ENCODE measurements at regions not wholly inside any gene's neighbourhood (a gene's known extent, or its start where the extent isn't known, plus 50 kb on each side); places are given as distances from the start of the nearest gene placed in this dataset.

GRCh38 chr6:82681119-82681714, 317.6 kb downstream of the TPBG start:
- no peaks in the 10 kb centered on the region for H3K27me3 Mint-ChIP-seq
- no peak overlapping the region for H3K27ac ChIP-seq (ENCODE audit: insufficient read depth, low read length, poor library complexity, severe bottlenecking)
- no peak overlapping the region for H3K4me3 Mint-ChIP-seq
- no peak for DNase-seq
- peaks cover 0 to 19% (median 9%) of the 10 kb centered on the region in 7 donors for H3K9me3 Mint-ChIP-seq
- H3K4me3 ChIP-seq (ENCODE audit: low read depth, low read length) = no peak overlapping the region
- no peaks in the 10 kb centered on the region for H3K9me3 ChIP-seq (ENCODE audit: control insufficient read depth in 2 of 2, low read length in 2 of 2)
- no peaks in the 10 kb centered on the region for H3K4me1 Mint-ChIP-seq
- H3K4me1 ChIP-seq (ENCODE audit: control insufficient read depth, insufficient read depth, low read length, poor library complexity, severe bottlenecking) = no peaks in the 10 kb centered on the region
- no peaks in the 10 kb centered on the region for H3K36me3 ChIP-seq (ENCODE audit: control insufficient read depth, insufficient read depth, low read length)
- no peaks in the 10 kb centered on the region for H3K36me3 Mint-ChIP-seq
- ATAC-seq (ENCODE audit: low read depth in 2 of 2) = no peak
- H3K27me3 ChIP-seq (ENCODE audit: control insufficient read depth, insufficient read depth, low read length) = no peaks in the 10 kb centered on the region
- H3K27ac Mint-ChIP-seq = no peak overlapping the region

- ATAC-seq (ENCODE audit: low read depth in 2 of 2) (no peak), DNase-seq (no peak)
- Mint-ChIP-seq H3K27ac (no peak overlapping the region), H3K27me3 (no peaks in the 10 kb centered on the region), H3K4me3 (no peak overlapping the region), H3K9me3 (peaks cover 0 to 6% (median 4%) of the 10 kb centered on the region in 7 donors), H3K36me3 (no peaks in the 10 kb centered on the region), H3K4me1 (no peaks in the 10 kb centered on the region)
- Histone ChIP-seq H3K36me3 (ENCODE audit: control insufficient read depth, insufficient read depth, low read length) (no peaks in the 10 kb centered on the region), H3K4me3 (ENCODE audit: low read depth, low read length) (no peak overlapping the region), H3K9me3 (ENCODE audit: control insufficient read depth in 2 of 2, low read length in 2 of 2) (no peaks in the 10 kb centered on the region), H3K4me1 (ENCODE audit: control insufficient read depth, insufficient read depth, low read length, poor library complexity, severe bottlenecking) (no peaks in the 10 kb centered on the region), H3K27ac (ENCODE audit: insufficient read depth, low read length, poor library complexity, severe bottlenecking) (no peak overlapping the region), H3K27me3 (ENCODE audit: control insufficient read depth, insufficient read depth, low read length) (no peaks in the 10 kb centered on the region)
These were observed 323.1 kb downstream of the TPBG start for GRCh38 chr6:82686719-82687118.

- Histone ChIP-seq H3K9me3 (ENCODE audit: control insufficient read depth in 2 of 2, low read length in 2 of 2) (no peaks in the 10 kb centered on the region), H3K27ac (ENCODE audit: insufficient read depth, low read length, poor library complexity, severe bottlenecking) (no peak overlapping the region), H3K27me3 (ENCODE audit: control insufficient read depth, insufficient read depth, low read length) (no peaks in the 10 kb centered on the region), H3K36me3 (ENCODE audit: control insufficient read depth, insufficient read depth, low read length) (no peaks in the 10 kb centered on the region), H3K4me3 (ENCODE audit: low read depth, low read length) (no peak overlapping the region), H3K4me1 (ENCODE audit: control insufficient read depth, insufficient read depth, low read length, poor library complexity, severe bottlenecking) (no peaks in the 10 kb centered on the region)
- Mint-ChIP-seq H3K36me3 (no peaks in the 10 kb centered on the region), H3K27ac (no peak overlapping the region), H3K9me3 (peaks cover 0 to 4% (median 2%) of the 10 kb centered on the region in 7 donors), H3K4me3 (no peak overlapping the region), H3K4me1 (no peaks in the 10 kb centered on the region), H3K27me3 (no peaks in the 10 kb centered on the region)
- DNase-seq = no peak
- no peak for ATAC-seq (ENCODE audit: low read depth in 2 of 2)
These were observed 324.2 kb downstream of the TPBG start for GRCh38 chr6:82687855-82688254.

- DNase-seq (no peak), ATAC-seq (ENCODE audit: low read depth in 2 of 2) (no peak)
- no peaks in the 10 kb centered on the region for H3K4me1 ChIP-seq (ENCODE audit: control insufficient read depth, insufficient read depth, low read length, poor library complexity, severe bottlenecking)
- H3K4me3 ChIP-seq (ENCODE audit: low read depth, low read length) = no peak overlapping the region
- H3K9me3 ChIP-seq (ENCODE audit: control insufficient read depth in 2 of 2, low read length in 2 of 2) = no peaks in the 10 kb centered on the region
- H3K4me3 Mint-ChIP-seq = no peak overlapping the region
- peaks cover 0 to 2% (median 0%) of the 10 kb centered on the region in 7 donors for H3K9me3 Mint-ChIP-seq
- H3K4me1 Mint-ChIP-seq = no peaks in the 10 kb centered on the region
- no peaks in the 10 kb centered on the region for H3K36me3 ChIP-seq (ENCODE audit: control insufficient read depth, insufficient read depth, low read length)
- no peaks in the 10 kb centered on the region for H3K36me3 Mint-ChIP-seq
- H3K27ac ChIP-seq (ENCODE audit: insufficient read depth, low read length, poor library complexity, severe bottlenecking) = no peak overlapping the region
- no peaks in the 10 kb centered on the region for H3K27me3 ChIP-seq (ENCODE audit: control insufficient read depth, insufficient read depth, low read length)
- H3K27me3 Mint-ChIP-seq = no peaks in the 10 kb centered on the region
- no peak overlapping the region for H3K27ac Mint-ChIP-seq
These were observed 326.7 kb downstream of the TPBG start for GRCh38 chr6:82690283-82690682.

GRCh38 chr6:82691997-82692396, 328.4 kb downstream of the TPBG start:
- no peak overlapping the region for H3K27ac Mint-ChIP-seq
- no peaks in the 10 kb centered on the region for H3K4me1 ChIP-seq (ENCODE audit: control insufficient read depth, insufficient read depth, low read length, poor library complexity, severe bottlenecking)
- H3K27ac ChIP-seq (ENCODE audit: insufficient read depth, low read length, poor library complexity, severe bottlenecking) = no peak overlapping the region
- no peaks in the 10 kb centered on the region for H3K27me3 ChIP-seq (ENCODE audit: control insufficient read depth, insufficient read depth, low read length)
- H3K9me3 Mint-ChIP-seq = peaks cover 0 to 2% (median 0%) of the 10 kb centered on the region in 7 donors
- no peaks in the 10 kb centered on the region for H3K36me3 Mint-ChIP-seq
- ATAC-seq (ENCODE audit: low read depth in 2 of 2) (no peak), DNase-seq (no peak)
- no peaks in the 10 kb centered on the region for H3K27me3 Mint-ChIP-seq
- H3K9me3 ChIP-seq (ENCODE audit: control insufficient read depth in 2 of 2, low read length in 2 of 2) = no peaks in the 10 kb centered on the region
- H3K4me1 Mint-ChIP-seq = no peaks in the 10 kb centered on the region
- H3K36me3 ChIP-seq (ENCODE audit: control insufficient read depth, insufficient read depth, low read length) = no peaks in the 10 kb centered on the region
- no peak overlapping the region for H3K4me3 ChIP-seq (ENCODE audit: low read depth, low read length)
- H3K4me3 Mint-ChIP-seq = no peak overlapping the region

- Mint-ChIP-seq H3K4me3 (no peak overlapping the region), H3K27me3 (no peaks in the 10 kb centered on the region), H3K27ac (no peak overlapping the region), H3K4me1 (no peaks in the 10 kb centered on the region), H3K9me3 (peaks cover 0 to 2% (median 0%) of the 10 kb centered on the region in 7 donors), H3K36me3 (no peaks in the 10 kb centered on the region)
- Histone ChIP-seq H3K4me1 (ENCODE audit: control insufficient read depth, insufficient read depth, low read length, poor library complexity, severe bottlenecking) (no peaks in the 10 kb centered on the region), H3K27ac (ENCODE audit: insufficient read depth, low read length, poor library complexity, severe bottlenecking) (no peak overlapping the region), H3K36me3 (ENCODE audit: control insufficient read depth, insufficient read depth, low read length) (no peaks in the 10 kb centered on the region), H3K4me3 (ENCODE audit: low read depth, low read length) (no peak overlapping the region), H3K9me3 (ENCODE audit: control insufficient read depth in 2 of 2, low read length in 2 of 2) (no peaks in the 10 kb centered on the region), H3K27me3 (ENCODE audit: control insufficient read depth, insufficient read depth, low read length) (no peaks in the 10 kb centered on the region)
- no peak for DNase-seq
- no peak for ATAC-seq (ENCODE audit: low read depth in 2 of 2)
These were observed 329.5 kb downstream of the TPBG start for GRCh38 chr6:82693094-82693493.

GRCh38 chr6:82701341-82701740, 337.7 kb downstream of the TPBG start:
- H3K27ac Mint-ChIP-seq = no peak overlapping the region
- no peak overlapping the region for H3K4me3 Mint-ChIP-seq
- Histone ChIP-seq H3K4me1 (ENCODE audit: control insufficient read depth, insufficient read depth, low read length, poor library complexity, severe bottlenecking) (no peaks in the 10 kb centered on the region), H3K27ac (ENCODE audit: insufficient read depth, low read length, poor library complexity, severe bottlenecking) (no peak overlapping the region), H3K9me3 (ENCODE audit: control insufficient read depth in 2 of 2, low read length in 2 of 2) (no peaks in the 10 kb centered on the region), H3K4me3 (ENCODE audit: low read depth, low read length) (no peak overlapping the region), H3K36me3 (ENCODE audit: control insufficient read depth, insufficient read depth, low read length) (no peaks in the 10 kb centered on the region), H3K27me3 (ENCODE audit: control insufficient read depth, insufficient read depth, low read length) (no peaks in the 10 kb centered on the region)
- no peak for ATAC-seq (ENCODE audit: low read depth in 2 of 2)
- no peak for DNase-seq
- no peaks in the 10 kb centered on the region for H3K27me3 Mint-ChIP-seq
- peaks cover 0 to 14% (median 4%) of the 10 kb centered on the region in 7 donors for H3K9me3 Mint-ChIP-seq
- H3K36me3 Mint-ChIP-seq = no peaks in the 10 kb centered on the region
- H3K4me1 Mint-ChIP-seq = no peaks in the 10 kb centered on the region

- no peak for DNase-seq
- H3K4me3 Mint-ChIP-seq = no peak overlapping the region
- no peaks in the 10 kb centered on the region for H3K27me3 Mint-ChIP-seq
- peaks cover 0 to 19% (median 7%) of the 10 kb centered on the region in 7 donors for H3K9me3 Mint-ChIP-seq
- no peak for ATAC-seq (ENCODE audit: low read depth in 2 of 2)
- H3K36me3 Mint-ChIP-seq = no peaks in the 10 kb centered on the region
- no peak overlapping the region for H3K27ac Mint-ChIP-seq
- H3K4me1 Mint-ChIP-seq = no peaks in the 10 kb centered on the region
- Histone ChIP-seq H3K9me3 (ENCODE audit: control insufficient read depth in 2 of 2, low read length in 2 of 2) (no peaks in the 10 kb centered on the region), H3K4me1 (ENCODE audit: control insufficient read depth, insufficient read depth, low read length, poor library complexity, severe bottlenecking) (no peaks in the 10 kb centered on the region), H3K36me3 (ENCODE audit: control insufficient read depth, insufficient read depth, low read length) (no peaks in the 10 kb centered on the region), H3K27ac (ENCODE audit: insufficient read depth, low read length, poor library complexity, severe bottlenecking) (no peak overlapping the region), H3K27me3 (ENCODE audit: control insufficient read depth, insufficient read depth, low read length) (no peaks in the 10 kb centered on the region), H3K4me3 (ENCODE audit: low read depth, low read length) (no peak overlapping the region)
These were observed 339.0 kb downstream of the TPBG start for GRCh38 chr6:82702574-82702973.
